ENCODE measurements at regions not wholly inside any gene's neighbourhood (a gene's known extent, or its start where the extent isn't known, plus 50 kb on each side); places are given as distances from the start of the nearest gene placed in this dataset.
"Not testable (repeated sequence)": the region's sequence is repeated elsewhere in the genome, so short reads cannot be mapped to it uniquely, and the experiment has no call there.

DNA sequence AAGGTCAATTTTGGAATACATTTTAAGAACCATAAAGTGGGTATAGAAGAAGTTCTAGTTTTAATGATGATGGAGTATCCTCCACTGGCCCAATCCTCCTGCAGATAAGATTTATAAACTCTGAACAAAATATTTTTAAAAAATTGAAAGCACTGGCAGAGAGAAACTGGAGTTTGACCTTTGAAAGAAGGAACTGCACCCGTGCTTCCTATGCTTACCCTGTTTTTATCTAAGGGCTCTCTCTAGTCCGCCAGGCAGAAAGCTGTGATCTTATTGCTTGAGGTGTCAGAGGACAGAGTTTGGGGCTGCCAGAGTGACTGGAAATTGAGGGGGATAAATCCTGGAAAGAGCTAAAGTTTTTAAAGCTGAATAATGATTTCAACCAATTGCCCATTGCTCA, 282.6 kb downstream of the BCL2L11 start:
- peak; percentile 63 for ATAC-seq
- not testable (repeated sequence) for H3K9me3 Mint-ChIP-seq, H3K27me3 Mint-ChIP-seq, H3K4me3 Mint-ChIP-seq, H3K36me3 Mint-ChIP-seq, H3K27ac Mint-ChIP-seq, H3K4me1 Mint-ChIP-seq

DNA sequence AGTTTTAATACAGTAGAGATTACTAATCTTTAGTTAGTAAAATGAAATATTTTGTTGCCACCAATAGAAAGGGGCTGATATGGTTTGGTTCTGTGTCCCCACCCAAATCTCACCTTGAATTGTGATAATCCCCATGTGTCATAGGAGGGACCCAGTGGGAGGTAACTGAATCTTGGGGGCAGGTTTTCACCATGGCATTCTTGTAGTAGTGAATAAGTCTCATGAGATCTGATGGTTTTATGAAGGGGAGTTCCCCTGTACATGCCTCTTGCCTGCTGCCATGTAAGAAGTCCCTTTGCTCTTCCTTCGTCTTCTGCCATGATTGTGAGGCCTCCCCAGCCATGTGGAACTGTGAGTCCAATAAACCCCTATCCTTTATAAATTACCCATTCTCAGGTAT, 285.9 kb downstream of the BCL2L11 start:
- H3K4me3 Mint-ChIP-seq, H3K4me1 Mint-ChIP-seq, ATAC-seq, H3K27me3 Mint-ChIP-seq, H3K36me3 Mint-ChIP-seq, H3K9me3 Mint-ChIP-seq, H3K27ac Mint-ChIP-seq: not testable (repeated sequence)

DNA sequence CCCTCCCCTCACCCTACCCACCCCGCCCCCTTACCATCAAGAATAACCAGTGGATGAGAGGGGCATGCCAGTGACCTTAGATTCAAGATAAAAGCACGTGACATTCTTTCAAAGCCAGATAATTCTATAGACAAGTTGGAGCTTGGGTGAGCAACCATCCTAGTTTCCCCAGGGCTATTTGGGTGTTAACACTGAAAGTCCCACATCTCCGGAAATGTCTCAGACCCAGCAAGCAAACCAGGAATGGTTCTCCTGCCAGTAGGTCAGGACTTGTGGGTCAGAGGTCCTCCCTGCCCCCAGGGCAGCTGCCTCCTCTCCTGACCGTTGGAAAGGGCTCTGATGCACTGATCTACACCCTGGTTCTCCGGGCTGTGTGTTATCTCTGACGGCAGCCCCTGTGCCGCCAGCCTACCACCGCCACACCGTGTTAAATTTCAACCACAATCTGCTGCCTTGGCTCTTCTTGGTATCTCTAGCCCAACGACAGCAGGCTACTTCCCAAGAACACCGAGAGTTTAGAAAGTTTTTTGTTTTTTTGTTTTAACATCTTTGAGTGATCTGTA, 287.0 kb downstream of the BCL2L11 start:
- not testable (repeated sequence) for H3K4me3 Mint-ChIP-seq, H3K27me3 Mint-ChIP-seq, H3K4me1 Mint-ChIP-seq, H3K36me3 Mint-ChIP-seq, H3K27ac Mint-ChIP-seq, H3K9me3 Mint-ChIP-seq, ATAC-seq

DNA sequence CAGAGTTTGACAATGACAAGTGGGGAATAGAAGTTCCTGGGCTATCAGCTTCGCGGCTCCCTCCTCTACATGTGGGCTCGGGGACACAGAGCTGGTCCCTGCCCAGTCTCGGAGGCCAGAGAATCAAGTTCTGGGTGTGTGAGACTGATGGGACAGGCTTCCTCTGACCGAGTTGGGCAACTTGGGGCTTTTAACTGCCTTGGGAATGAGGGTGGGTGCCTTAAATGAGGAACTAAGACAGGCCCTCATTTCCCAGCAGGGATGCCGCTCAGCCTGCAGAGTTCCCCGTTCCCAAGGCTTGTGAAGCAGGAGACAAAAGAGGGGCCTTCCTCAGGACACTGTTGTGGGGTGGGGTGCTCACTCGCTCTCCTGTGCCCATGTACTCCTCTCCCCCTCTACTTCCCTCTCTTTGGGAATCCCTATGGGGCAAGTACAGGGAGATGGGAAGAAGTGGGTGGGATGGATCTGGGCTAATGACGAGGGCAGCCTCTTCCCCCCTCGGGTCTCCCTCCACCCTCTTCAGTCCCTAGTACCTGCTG, 290.2 kb downstream of the BCL2L11 start:
- ATAC-seq, H3K27ac Mint-ChIP-seq, H3K27me3 Mint-ChIP-seq, H3K36me3 Mint-ChIP-seq, H3K4me1 Mint-ChIP-seq, H3K9me3 Mint-ChIP-seq, H3K4me3 Mint-ChIP-seq: not testable (repeated sequence)

DNA sequence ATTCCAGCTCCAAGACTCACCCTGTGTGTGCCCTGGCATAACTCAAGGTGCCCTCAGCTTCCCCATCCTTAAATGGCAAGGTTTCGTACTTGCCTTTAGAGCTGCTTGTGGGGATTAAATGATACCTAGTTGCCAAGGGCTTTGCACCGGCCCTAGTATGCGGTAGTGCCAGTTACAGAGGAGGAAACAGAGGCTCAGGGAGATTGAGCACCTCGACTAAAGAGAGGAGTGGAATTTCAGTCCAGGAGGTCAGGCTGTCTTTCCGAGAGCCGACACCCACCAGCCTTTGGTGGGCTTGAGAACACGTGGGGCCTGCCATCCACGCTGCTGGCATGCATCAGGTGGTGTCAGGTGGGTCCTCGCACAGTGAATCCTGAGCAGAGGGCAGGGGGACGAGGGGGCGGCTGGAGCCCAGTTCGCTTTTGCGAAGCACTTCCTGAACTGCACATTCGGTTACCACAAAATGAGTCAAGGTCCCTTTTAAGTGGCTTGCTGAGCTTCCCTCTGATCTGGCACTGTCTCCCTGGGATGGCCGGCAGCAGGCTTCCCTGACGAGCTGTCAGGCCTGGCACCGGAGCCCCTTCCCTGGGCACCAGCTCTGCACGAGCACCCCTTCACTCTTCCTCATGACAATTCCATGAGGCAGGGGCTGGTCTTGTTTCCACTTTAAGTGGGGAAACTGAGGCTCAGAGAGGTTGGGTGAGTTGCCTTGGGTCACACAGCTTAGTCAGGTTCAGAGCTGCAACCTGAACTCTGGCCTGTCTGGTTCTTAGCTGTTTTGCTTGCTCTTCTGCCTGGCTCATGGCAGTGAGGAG, 291.4 kb downstream of the BCL2L11 start:
- H3K36me3 Mint-ChIP-seq, H3K4me1 Mint-ChIP-seq, H3K4me3 Mint-ChIP-seq, H3K27ac Mint-ChIP-seq, ATAC-seq, H3K27me3 Mint-ChIP-seq, H3K9me3 Mint-ChIP-seq: not testable (repeated sequence)

DNA sequence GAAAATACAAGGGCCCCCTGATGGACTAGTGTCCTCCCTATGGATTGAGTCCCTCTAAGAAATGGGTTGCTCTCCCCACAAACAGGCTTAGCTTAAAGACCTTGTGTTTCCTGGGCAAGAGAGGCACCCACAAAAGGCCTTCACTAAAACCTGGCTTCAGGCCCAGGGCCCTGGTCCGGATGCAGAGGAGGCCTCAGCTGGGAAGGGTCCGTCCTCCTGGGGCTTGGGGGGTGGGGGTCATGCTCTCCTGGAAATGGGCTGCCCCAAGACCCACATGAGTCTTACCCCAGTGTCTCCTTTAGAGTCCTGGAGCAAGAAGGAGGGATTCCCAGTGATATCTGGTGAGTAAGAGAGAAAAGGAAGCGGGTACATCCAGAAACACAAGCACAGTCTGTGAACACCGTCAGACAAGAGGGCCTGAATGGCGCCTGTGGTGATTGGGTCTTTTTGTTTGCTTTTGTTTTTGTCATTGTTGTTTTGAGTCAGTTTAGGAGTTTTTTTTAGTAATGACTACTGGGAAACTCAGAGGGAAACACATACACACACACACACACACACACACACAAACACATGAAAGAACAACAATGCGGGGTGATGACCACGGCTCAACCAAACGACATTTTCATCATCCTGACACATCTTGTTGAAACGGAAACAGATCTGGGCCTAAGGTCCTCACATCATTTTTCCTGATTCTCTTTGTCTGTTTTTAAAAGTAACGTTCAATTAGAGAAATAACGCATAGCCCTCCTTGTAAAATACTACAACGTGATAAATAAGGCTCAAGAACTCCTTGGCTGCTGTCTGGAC, 292.3 kb downstream of the BCL2L11 start:
- ATAC-seq, H3K9me3 Mint-ChIP-seq, H3K27ac Mint-ChIP-seq, H3K4me3 Mint-ChIP-seq, H3K27me3 Mint-ChIP-seq, H3K36me3 Mint-ChIP-seq, H3K4me1 Mint-ChIP-seq: not testable (repeated sequence)

DNA sequence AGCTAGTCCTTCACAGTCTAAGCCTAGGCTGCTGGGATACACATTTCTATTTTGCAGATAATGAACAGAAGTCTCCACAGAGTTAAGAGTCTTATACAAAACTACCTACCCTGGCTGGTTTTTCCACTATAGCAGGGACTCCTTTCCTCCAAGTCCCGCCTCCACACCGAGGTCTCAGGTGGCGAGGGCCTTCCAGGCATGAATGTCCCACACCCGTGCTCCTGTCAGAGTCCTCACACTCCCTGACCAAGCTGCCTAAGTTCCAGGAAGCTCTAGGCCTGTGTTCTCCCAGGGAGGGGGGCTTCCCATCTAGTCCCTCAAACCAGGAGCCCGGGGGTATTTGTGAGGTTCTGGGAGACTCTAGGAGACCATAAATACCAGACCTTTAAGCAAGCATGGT, 293.2 kb downstream of the BCL2L11 start:
- H3K9me3 Mint-ChIP-seq, H3K27me3 Mint-ChIP-seq, H3K27ac Mint-ChIP-seq, ATAC-seq, H3K36me3 Mint-ChIP-seq, H3K4me3 Mint-ChIP-seq, H3K4me1 Mint-ChIP-seq: not testable (repeated sequence)

DNA sequence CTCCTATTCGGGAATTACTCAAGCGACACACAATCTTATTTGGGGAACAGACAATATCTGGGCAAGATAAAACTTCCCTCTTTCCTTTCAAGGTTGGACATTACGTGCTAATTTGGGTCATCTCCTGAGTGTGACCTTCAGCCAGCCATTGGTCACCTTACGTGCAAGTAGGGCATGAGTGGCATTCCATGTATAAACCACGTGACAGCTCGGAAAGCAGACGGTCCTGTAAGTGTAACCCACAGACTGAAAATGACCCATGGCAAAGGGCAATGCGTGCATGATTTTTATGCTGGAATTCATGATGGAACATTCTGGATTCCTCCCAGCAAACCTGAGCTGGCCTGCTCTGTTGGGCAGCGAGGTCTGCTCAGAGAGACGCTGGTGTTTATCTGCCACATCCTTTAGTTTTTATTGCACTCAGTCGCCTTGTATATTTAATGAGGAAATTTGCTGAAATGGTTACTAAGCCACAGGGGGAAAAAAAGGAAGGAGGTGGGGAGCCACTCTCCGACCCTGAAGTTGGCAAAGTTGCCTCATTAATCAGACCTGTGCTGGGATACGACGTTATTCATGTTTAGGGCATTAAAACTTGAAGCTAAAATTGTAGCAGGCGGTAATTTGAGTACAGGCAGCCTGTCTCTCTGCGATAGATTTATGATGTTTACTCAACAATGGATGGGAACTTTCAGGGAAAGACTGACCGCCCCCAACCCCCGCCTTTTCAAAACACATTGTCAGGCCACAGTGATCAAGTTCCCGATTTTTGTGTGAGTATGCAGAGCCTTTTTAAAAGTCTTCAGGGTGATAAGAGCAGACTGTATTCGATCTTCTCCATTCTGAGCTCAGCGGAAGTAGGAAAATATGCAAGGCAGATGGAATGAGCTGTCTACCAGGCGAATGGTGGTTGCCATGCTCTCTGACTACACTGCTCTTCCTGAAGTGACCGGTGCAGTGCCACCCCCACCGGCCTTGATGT, 295.3 kb downstream of the BCL2L11 start:
- not testable (repeated sequence) for H3K27ac Mint-ChIP-seq, H3K4me3 Mint-ChIP-seq, H3K36me3 Mint-ChIP-seq, H3K27me3 Mint-ChIP-seq, H3K4me1 Mint-ChIP-seq, H3K9me3 Mint-ChIP-seq, ATAC-seq

DNA sequence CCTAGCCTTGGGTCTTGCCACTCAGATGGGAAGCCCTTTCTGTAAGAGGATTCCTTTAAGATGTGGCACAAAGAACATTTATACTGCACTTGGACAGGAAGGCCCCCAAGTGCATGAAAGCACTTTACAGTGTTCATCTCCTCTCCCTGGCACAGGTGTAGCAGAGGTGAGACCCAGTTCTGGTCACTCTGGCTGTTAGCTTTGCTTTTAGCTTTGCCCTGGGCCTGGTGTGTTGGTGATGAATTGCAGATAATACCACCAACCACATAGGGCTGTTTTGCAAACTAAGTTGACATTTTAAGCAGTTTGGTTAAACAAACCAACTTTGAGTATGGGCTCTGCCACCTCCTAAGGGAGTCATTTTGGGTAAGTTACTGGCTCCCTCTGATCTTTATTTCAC, 296.3 kb downstream of the BCL2L11 start:
- ATAC-seq, H3K36me3 Mint-ChIP-seq, H3K27ac Mint-ChIP-seq, H3K4me1 Mint-ChIP-seq, H3K9me3 Mint-ChIP-seq, H3K27me3 Mint-ChIP-seq, H3K4me3 Mint-ChIP-seq: not testable (repeated sequence)

DNA sequence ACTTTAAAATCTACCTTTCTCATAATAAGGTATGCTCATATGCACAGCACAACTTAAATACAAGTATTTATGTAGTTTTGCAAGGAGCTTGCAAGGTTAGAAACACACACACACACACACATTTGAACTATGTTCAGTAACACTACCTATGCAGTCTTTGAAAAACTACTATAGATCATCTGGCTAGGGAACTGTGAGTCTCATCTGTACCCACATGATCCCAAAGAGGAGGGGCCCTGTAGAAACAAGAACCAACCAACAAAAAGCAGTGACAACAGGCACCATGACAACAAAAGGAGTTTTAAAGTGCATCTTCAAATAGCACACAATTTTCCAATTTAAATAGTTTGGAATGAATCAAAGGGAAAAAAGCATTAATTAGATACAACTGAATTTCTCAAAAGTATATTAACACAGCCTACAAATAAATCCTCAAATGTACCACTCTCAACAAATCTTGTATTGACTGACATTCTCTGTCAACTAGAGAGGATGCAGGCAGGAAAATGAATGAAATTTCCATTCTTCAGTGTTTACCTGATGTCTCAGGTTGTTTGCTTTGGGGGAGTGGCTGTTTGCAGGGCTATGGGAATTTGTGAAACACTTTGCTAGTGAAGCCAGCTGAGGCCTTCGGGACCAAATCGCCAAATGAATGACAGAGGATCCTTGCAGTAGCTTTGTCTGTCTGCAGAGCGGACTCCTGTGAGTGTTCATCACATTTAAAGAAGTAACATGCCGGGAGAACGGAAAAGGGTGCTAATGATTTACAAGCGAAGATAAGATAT, 297.6 kb downstream of the BCL2L11 start:
- H3K36me3 Mint-ChIP-seq, H3K4me1 Mint-ChIP-seq, ATAC-seq, H3K9me3 Mint-ChIP-seq, H3K27me3 Mint-ChIP-seq, H3K27ac Mint-ChIP-seq, H3K4me3 Mint-ChIP-seq: not testable (repeated sequence)

DNA sequence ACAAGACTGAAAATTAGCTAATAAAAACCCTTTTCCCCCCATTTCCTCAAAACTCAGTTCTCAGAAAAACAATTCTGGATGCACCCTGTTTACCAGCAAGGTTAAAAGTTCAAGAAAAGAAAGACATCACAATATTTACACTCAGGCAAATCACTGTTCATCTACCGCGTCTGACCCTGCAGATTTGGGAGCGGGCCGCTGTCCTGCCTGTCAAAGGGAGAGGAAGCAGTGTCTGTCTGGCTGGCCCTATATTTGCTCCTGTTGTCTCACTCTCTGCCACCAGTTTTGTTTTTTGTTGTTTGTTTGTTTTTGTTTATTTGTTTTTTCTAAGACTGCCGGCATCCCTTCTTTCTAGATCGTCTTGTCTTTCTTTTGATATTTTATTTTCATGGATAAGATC, 299.4 kb downstream of the BCL2L11 start:
- not testable (repeated sequence) for H3K4me1 Mint-ChIP-seq, H3K27ac Mint-ChIP-seq, H3K9me3 Mint-ChIP-seq, H3K36me3 Mint-ChIP-seq, H3K4me3 Mint-ChIP-seq, ATAC-seq, H3K27me3 Mint-ChIP-seq

DNA sequence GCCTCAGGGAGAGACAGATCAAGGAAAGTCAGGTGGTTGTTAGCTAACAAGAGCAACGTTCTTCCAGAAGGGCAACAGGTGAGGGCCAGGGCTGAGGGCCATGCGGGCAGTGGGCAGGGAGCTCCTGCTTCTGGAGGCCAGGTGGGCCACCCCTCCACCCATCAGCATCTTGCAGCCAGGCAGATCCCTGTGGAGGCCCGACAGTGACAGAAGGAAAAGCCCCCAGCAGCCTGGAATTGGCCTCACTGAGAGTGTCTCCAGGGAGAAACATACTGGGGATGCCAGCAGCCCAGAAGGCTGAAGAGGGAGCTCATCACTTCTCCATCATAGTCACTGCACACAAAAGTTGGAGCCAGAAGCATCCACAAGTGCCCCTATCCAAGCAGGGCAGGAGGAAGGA, 300.1 kb downstream of the BCL2L11 start:
- not testable (repeated sequence) for H3K4me1 Mint-ChIP-seq, H3K27me3 Mint-ChIP-seq, H3K36me3 Mint-ChIP-seq, H3K4me3 Mint-ChIP-seq, H3K9me3 Mint-ChIP-seq, ATAC-seq
- H3K27ac Mint-ChIP-seq: peak overlapping the region; percentile 9

DNA sequence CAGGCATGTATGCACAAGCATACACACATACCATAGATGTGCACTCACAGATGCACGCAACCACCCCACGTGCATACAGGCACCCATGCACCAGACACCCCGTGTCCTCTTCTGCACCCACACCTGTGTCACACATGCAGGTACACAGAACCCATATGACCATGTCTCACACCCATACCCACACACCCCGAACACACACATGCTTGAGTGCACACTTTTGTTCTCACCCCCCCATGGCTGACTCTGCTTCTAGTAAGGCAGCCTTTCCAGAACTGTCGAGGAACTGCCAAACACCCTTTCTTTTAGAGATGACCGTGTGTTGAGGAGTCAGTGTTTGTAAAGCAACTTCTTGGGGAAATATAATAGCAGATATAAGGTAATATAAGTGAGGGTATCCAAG, 301.2 kb downstream of the BCL2L11 start:
- not testable (repeated sequence) for H3K36me3 Mint-ChIP-seq, H3K4me3 Mint-ChIP-seq, H3K9me3 Mint-ChIP-seq, H3K27me3 Mint-ChIP-seq, ATAC-seq, H3K4me1 Mint-ChIP-seq
- peak overlapping the region; percentile 57 for H3K27ac Mint-ChIP-seq

DNA sequence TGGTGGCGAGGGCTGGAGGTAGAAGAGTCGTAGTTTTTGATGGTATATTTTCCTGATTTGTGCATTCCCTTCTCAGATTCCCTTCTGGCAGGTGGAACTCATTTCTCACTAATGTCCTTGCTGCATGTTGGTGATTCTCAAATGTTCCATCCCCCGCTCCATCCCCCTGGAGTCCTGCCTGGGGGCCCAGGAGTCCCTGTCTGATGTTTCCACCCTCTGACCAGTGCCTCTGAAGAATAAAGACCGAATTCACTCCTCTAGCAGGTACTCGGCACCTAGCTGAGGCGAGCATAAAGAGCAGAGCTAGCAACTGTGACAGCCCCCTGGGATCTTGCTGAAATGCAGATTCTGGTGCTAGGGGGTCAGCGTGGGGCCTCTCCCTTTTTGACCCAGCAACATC, 301.8 kb downstream of the BCL2L11 start:
- peak overlapping the region; percentile 57 for H3K27ac Mint-ChIP-seq
- H3K36me3 Mint-ChIP-seq, ATAC-seq, H3K27me3 Mint-ChIP-seq, H3K9me3 Mint-ChIP-seq, H3K4me3 Mint-ChIP-seq: not testable (repeated sequence)
- peaks cover 12% of the 10 kb centered on the region for H3K4me1 Mint-ChIP-seq
